SW480 (cell line): ENCODE measurements at regions not wholly inside any gene's neighbourhood (a gene's known extent, or its start where the extent isn't known, plus 50 kb on each side); places are given as distances from the start of the nearest gene placed in this dataset.
"Not testable (repeated sequence)": the region's sequence is repeated elsewhere in the genome, so short reads cannot be mapped to it uniquely, and the experiment has no call there.

Experiments
- DNase-seq: peaks from one replicate; pipeline ENCODE4 v3.0.0-alpha.2; 2016; ENCODE audit warnings: low spot score

DNA sequence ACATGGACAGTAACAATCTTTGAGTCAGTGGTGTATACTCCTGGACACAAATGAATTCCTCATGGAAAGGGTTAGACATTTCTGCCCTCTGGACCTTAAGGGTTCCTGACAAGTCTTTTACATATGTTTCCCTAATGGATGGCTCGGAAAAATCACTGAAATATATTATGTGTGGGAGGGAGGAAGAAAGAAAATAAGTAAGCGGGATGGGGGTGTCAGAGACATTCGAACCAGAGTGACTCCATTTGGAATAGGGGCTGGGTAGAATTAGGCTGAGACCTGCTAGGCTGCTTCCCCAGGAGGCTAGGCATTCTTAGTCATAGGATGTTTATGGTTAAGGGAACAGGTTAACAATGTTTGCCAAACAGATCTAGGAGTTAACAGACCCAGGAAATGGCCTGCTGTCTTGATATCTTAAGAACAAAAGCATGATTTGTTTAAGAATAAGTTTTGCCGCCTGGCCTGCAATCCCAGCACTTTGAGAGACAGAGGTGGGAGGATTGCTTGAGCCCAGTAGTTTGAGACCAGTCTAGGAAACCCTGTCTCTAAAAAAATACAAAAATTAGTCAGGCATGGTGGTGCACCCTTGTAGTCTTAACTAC, 1241.7 kb downstream of the TYW1 start:
- DNase-seq: no peak

DNA sequence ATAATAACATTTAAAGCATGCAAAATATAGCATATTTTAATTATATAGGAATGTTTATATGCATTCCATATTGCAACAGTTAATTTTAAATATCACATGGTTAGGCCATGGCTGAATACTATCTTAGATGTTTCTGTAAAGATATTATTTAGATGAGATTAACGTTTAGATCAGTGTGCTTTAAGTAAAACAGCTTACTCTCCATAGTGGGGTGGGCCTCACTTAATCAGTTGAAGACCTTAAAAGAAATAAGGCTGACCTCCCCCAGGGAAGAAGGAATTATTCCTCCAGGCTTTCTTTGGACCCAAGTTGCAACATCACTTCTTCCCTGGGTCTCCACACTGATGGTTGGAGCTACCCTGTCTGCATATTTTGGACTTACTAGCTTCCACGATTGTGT, 1246.5 kb downstream of the TYW1 start:
- no peak for DNase-seq

DNA sequence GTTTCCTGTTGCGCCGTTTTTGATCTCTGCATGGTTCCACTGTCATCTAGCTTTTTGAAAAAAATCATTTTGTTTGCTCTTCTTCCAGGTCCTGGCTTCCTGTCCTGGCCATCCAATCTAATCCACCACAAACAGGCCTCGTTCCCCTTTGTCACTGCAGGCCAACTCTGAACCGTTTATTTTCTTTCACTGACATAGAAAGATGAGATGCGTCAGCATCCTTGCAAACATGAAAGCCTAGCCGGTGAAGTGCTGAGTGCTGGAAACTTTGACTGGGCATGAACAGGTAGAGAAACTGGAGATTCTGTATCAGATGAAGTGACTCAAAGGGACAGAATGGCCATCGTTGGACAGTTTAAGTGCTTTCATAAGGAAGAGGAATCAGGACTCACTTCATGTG, 1247.8 kb downstream of the TYW1 start:
- no peak for DNase-seq

DNA sequence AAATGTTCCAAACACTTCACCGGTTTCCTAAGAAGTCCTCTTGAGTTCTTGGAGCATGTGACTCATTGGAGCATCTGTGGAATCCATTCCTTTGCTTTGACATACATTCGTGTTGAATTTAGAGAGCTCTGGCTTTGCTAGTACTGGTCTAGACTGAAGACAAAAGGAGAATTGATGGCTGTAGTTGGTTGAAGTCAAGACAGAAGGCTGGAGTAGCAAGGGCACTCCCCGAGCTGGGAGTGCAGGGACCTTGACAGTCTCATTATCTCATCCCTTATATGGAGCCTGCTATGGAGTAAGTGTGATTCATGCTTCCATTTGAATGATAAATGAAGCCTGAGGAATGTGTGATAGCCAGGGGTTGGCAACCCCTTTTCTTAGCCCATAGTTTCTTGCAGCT, 1249.1 kb downstream of the TYW1 start:
- DNase-seq: peak; percentile 14

DNA sequence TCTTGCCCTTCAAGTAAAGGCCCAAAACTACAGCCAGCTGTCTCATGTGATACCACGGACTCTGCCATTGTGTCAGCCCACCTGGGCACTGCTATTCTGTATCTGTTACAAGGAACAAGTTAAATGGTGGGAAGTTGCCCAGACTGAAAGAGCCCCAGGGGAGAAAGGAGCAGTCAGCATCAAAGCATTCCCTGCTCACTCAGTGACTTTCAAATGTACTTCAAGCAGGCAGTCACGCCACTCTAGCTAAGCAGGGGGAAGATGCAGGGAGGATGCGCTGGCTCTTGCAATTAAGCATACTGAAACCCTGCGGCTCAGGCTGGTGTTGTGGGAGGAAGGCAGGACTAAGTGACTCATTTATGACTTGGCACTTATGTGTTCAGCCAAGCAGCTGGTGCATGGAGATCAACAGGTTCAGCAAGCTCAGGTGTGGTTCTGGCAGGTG, 1249.6 kb downstream of the TYW1 start:
- DNase-seq: peak; percentile 68

DNA sequence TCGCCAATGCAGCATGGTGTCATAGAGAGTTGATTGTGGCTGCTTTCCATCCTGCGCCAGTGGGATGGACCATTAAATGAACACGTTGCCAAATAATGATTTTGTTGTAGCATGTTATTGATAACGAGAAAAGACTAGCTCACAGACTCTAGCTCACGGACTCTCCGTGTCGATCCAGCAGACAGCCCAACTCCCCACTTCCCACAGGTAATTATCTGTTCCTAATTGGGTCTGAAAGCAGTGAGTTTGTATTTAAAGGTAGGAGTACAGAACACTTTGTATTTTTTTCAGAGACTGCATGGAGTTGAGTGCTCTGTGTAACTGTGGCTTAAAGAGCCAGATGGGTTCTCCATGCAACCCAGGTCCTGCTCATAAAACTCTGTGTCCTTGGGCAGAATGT, 1250.5 kb downstream of the TYW1 start:
- DNase-seq: no peak

DNA sequence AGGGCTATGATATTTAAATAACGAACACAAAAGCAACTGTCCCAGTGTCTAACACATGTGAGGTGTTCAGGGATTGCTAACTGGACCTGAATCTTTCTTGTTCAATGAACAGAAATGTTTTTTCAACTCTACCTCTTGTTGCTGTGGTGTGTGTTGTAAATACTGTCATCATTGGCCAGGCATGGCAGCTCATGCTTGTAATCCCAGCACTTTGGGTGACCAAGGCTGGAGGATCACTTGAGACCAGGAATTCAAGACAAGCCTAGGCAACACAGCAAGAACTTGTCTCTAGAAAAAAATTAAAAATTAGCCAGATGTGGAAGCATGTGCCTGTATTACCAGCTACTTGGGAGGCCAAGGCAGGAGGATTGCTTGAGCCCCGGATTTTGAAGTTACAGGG, 1250.9 kb downstream of the TYW1 start:
- no peak for DNase-seq

DNA sequence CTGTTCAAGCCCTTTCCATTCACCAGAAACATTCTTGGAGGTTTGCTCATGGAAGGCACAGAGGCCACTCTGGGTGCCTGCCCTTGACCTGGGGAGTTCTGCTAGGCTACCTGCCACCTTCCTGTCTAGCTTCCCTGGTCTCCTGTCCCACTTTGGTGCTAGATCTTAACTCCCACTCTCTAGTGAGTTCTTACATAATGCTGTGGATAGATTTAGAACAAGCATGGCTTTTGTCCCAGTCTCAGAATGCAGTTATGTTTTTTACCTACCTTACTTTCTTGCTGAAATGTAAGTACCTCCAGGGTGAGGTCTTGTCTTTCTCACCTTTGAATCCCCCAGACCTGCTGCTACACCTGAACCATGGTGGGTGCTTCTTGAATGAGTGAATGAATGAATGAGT, 1252.3 kb downstream of the TYW1 start:
- DNase-seq: no peak

DNA sequence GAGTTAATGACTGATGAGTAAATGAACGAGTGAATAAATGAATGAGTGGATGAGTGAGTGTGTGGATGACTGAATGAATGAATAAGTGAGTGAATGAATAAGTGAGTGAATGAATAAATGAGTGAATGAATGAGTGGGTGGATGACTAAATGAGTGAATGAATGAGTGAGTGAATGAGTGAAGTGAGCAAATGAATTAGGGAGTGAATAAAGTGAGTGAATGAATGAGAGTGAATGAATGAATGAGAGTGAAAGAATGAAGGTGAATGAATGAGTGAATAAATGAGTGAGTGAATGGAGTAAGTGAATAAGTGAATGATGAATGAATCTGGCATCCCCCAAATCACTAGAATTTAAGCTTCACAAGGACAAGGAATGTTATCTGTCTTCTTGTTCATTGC, 1253.0 kb downstream of the TYW1 start:
- DNase-seq: no peak

DNA sequence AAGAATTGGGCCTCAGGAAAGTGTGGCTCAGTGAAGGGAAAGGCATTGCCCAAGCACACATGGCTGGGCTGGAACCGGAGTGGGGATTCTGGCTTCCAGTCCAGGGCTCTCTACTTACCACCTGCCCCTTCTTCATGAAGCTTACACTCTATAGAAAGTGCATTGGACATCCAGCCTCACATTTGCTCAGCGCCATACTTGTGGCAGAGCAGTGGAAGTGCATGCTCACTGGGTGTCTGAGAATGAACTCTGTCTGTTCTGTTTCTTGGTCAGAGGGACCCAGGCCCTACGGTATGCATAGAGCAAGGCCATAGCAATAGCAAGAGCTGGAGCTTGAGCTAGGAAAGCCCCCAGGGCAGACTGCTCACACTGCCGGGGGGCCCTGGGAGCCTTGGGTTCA, 1253.5 kb downstream of the TYW1 start:
- DNase-seq: no peak

DNA sequence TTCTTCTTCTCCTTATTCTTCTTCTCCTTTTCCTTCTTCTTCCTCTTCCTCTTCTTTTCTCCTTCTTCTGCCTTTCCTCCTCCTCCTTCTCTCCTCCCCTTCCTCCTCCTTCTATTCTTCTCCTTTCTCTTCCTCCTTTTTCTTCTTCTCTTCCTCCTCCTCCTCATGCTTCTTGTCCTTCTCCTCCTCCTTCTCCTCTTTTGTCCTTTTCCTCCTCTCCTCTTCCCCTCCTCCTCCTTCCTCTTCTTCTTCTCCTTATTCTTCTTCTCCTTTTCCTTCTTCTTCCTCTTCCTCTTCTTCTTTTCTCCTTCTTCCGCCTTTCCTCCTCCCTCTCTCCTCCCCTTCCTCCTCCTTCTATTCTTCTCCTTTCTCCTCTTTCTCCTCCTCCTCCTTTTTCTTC, 1258.2 kb downstream of the TYW1 start:
- not testable (repeated sequence) for DNase-seq

DNA sequence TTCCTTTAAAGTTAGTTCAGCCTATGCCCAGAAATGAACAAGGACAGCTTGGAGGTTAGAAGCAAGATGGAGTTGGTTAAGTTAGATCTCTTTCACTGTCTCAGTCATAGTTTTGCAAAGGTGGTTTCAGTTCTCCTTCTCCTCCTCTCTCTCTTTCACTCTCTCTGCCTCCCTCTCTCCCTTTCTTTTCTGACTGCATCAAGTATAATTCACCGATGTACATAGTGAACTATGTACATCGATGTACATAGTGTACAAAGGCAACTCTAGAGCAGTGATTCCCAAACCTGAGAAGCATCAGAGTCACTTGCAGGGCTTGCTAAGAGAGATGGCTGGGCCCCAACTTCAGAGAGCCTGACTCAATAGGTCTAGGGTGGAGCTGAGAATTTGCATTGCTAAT, 1259.7 kb downstream of the TYW1 start:
- DNase-seq: no peak

DNA sequence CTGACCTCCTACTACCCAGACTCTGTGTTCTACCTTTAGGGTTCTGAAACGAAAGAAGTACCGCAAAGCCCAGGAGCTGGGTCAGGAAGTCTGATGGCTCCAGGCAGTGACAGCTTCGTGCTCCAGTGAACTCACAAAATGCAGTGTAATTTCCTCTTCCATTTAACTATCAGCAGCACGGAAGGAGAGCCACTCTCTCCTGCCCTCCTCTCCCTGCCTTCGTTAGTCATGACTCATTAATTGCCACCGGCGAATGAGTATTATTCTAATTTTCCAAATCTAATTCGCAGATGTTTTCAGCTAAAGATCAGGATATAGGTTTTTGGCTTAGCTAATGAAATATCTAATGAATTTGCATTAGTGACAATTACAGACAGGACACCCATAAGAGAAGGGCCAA, 1262.0 kb downstream of the TYW1 start:
- no peak for DNase-seq

DNA sequence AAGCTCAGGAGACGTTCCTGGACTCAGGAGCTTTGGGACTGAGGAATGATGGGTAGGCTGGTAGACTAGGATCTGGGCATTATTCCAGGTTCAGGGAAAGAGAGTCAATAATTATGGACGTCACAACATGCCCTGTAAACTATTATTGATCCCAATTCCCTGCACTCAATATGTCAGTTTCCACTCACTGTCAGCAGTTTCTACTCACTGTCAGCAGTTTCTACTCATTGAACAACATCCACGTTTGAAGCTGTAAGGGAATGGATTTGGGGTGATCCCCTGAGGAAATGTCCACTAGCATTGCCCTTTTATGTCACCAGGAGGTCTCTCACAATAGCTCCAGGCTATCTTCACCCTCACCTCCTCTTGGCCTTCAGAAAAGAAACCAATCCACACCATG, 1268.6 kb downstream of the TYW1 start:
- DNase-seq: no peak

DNA sequence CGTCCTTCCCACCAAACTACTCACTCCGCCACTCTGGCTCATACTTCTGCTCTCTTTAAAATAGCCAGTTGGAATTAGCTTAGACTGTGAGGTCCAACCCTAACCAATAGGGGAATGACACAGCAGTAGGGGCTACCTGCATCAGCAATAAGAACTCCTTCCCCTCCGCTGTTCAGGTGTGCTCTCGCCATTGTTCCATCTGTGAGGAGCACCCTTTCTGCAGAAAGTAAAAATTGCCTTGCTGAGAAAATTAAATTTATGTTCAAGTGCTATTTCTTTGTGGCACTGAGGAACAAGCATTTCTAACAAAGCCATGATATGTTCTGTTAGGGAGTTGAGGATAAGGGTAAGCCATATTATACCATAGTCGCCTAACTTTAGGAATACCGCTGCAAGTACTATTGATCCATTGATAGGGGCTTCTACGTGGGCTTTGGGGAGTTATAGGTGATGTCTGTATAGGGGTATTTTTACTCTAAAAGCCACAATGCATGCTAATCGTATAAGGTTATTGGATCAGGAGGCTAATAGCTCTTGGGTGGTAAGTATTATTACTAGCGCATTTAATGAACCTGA, 1269.5 kb downstream of the TYW1 start:
- no peak for DNase-seq

DNA sequence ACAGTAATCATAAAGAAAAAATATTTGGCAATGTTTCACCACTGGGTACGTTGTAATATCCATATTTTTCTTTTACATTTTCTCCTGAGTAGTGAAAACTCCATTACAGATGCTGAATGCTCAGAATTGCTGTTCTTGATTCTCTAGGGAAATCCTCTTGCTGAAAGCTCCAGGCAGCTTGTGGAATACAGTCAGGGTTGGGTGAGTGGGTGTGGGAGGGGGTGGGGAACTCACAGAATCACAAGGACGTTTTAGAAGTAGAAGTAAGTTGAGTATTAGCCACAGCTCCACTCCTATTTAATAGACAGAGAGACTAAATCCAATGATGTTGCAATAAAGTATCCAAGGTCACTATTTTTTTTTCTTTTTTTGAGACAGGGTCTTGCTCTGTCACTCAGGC, 1270.9 kb downstream of the TYW1 start:
- DNase-seq: no peak

DNA sequence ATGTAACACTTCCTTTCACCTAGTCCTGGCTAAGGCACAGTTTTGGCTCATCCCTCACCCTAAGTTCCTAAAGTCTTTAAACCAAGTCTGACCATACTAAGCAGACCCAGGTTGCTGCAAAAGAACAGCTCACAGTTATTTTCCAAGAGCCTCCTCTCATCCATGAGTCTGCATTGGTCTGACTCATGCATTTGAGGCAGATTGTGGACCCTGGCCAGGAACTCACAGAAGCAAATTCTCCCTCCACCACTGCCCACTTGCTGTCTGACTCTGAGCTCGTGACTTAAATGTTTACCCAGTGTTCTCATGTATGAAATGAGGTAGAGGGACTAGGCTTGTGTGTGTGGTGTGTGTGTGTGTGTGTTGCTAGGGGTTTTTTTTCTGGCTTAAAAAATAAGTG, 1272.8 kb downstream of the TYW1 start:
- DNase-seq: no peak

DNA sequence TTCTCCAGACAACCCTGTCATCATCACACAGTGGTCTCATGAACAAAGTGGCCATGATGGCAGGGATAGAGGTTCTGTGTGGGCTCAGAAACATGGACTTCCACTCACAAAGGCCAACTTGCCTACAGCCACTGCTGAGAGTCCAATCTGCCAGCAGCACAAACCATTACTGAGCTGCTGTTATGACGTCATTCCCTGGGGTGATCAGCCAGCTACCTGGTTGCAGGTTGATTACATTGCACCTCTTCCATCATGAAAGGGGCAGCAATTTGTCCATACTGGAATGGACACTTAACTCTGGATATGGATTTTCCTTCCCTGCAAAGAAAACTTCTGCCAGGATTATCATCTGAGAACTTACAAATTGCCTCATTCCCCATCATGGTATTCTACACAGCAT, 1275.9 kb downstream of the TYW1 start:
- no peak for DNase-seq

DNA sequence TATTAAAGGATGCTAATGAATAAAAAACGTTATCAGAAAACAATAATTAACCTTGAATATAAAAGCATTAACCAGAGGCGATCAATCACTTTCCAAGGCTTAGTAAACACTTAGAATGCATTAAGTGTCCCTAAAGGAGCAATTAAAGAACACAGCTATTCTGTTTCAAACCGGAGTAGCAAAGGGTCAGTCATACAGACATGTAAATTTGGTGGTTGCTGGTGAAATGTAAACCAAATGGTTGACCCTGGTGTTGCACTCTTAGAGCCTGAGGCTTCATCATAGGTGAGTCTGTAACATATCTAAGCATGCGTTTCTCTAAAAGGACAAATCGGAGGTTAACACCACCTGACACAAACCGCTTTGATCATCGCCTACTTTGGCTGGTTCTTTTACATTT, 1280.1 kb downstream of the TYW1 start:
- DNase-seq: no peak

DNA sequence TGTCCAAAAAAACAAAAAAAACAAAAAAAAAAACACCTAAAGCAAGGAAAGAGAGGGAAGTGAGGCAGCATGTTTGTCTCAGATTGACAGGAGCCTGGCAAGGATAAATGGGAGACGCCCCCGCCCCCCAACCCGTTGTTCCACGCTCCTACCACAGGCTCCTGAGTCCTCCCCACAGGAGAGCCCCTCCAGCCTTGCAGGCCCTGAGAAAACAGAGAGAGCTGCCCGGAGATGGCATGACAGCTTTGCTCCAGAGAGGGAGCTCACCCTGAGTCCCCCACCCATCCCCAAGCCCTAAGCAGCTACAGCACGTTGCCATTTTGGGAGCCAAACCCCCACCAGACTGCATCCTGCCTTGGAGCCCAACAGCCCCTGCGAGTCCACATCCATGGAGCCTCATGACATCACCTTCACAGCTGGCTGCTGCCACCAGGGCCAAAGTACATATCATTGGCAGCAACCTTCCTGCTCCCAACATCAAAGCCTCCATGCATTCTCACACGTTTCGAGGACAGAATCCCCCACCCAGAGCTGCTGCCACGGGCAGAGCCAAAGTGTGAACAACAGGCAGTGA, 1283.3 kb downstream of the TYW1 start:
- DNase-seq: no peak

DNA sequence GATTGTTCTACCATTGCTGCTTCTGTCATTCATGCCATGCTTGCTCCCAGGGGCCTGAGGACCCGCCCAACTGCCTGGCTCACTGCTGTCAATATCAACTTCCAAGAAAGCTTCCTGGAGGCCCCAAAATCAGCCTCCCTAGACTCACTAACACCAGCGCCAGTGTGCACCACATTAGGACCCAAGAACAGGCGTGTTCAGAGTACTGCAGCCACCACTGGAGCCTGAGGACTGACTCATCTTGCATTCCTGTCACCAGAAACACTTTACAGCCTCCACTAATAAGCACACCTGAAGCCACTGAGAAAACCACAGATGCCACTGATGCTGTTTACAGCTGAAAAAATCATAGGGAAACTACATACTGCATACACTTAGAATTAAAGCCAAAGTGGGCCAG, 1284.3 kb downstream of the TYW1 start:
- peak; percentile 17 for DNase-seq

DNA sequence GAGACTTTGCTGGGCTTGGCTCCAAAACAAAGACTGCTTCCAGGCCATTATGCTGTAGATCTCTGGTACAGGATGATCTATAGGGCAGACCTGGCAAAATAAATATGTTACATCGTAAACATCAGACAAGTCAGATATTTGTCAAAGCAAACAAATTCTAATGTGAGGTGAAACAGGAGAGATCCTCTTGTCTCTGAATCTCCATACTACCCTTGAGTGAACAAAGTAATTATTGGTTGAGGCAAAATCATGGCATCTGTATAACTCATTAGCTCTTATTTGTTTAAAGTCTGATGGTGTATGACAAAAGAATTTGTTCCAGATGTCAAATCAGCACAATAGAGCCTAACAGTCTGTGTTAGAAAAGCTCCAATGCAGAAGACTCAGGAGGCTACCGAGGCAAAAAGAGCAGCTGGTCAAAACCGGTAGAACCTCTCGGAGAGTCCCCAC, 1291.5 kb downstream of the TYW1 start:
- DNase-seq: no peak

DNA sequence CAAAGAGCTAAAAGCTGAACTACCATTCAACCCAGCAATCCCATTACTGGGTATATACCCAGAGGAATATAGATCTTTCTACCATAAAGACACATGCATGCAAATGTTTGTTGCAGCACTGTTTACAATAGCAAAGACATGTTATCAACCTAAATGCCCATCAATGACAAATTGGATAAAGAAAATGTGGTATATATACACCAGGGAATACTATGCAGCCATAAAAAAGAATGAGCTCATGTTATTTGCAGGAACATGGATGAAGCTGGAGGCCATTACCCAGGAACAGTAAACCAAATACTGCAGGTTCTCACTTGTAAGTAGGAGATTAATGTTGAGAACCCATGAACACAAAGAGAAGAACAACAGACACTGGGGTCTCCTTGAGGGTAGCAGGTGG, 1295.1 kb downstream of the TYW1 start:
- no peak for DNase-seq

DNA sequence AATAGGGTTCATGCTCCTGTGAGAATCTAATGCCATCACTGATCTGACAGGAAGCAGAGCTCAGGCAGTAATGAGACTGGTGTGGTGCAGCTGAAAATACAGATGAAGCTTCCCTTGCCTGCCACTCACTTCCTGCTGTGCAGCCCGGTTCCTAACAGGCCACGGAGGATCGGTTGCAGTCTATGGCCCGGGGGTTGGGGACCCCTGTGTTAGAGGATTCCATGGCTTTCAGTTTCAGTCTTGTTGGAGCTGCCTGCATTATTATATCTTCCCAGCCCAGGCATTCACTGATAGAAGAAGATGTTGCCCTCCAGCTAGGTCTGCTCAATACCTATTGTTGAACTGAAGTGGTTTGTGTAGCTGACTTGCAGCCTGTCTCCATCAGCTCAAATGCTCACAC, 1298.8 kb downstream of the TYW1 start:
- no peak for DNase-seq
